Keratinocyte (primary cell): ENCODE measurements at regions not wholly inside any gene's neighbourhood (a gene's known extent, or its start where the extent isn't known, plus 50 kb on each side); places are given as distances from the start of the nearest gene placed in this dataset.
"Not testable (repeated sequence)": the region's sequence is repeated elsewhere in the genome, so short reads cannot be mapped to it uniquely, and the experiment has no call there.

Experiments used
- DNase-seq: peaks from one replicate; pipeline ENCODE4 v3.0.0-alpha.2; 2011; ENCODE audit warnings: low read depth, missing footprints, low spot score
- FAIRE-seq: peaks from 2 replicates; lab custom pipeline; 2011; peaks lifted over from hg19 to GRCh38; lab: Jason Lieb, UNC
- H2AFZ ChIP-seq: 2 replicates; pipeline ENCODE4 v1.6.0; 2012; ENCODE audit warnings: low read length, control low read depth, inconsistent platforms; ENCODE audit not compliant: control insufficient read depth
- H3K27ac ChIP-seq: 2 replicates; pipeline ENCODE4 v1.5.1; 2011; ENCODE audit warnings: low read length; ENCODE audit not compliant: control insufficient read depth, insufficient read depth
- H3K27me3 ChIP-seq: 3 replicates; pipeline ENCODE4 v1.6.0; 2011; ENCODE audit warnings: low read length; ENCODE audit not compliant: control insufficient read depth, insufficient read depth; ENCODE audit errors: extremely low read depth
- H3K36me3 ChIP-seq, 2 experiments: 2 replicates in 1 of 2; 3 replicates in 1 of 2; pipeline ENCODE4 v1.5.1; 2011; ENCODE audit warnings: low read length in 2 of 2, mild to moderate bottlenecking in 1 of 2; ENCODE audit not compliant: control insufficient read depth in 2 of 2, insufficient read depth in 2 of 2; ENCODE audit errors: extremely low read depth in 1 of 2
- H3K4me1 ChIP-seq: 3 replicates; pipeline ENCODE4 v1.5.1; 2011; ENCODE audit warnings: low read length; ENCODE audit not compliant: control insufficient read depth, insufficient read depth; ENCODE audit errors: extremely low read depth
- H3K4me2 ChIP-seq: 3 replicates; pipeline ENCODE4 v1.6.0; 2011; ENCODE audit warnings: low read depth, low read length; ENCODE audit not compliant: control insufficient read depth, insufficient read depth; ENCODE audit errors: extremely low read depth
- H3K4me3 ChIP-seq, 3 experiments: fragments of 200-600 bp in 1 of 3; sonication (generic) in 1 of 3; 2 replicates in 2 of 3; 3 replicates in 1 of 3; pipeline ENCODE4 v1.5.1; 2011 to 2016; ENCODE audit warnings: low read length in 3 of 3, mild to moderate bottlenecking in 3 of 3, control low read depth in 2 of 3, inconsistent platforms in 1 of 3, low read depth in 1 of 3, mixed read lengths in 1 of 3, mixed run types in 1 of 3, moderate library complexity in 1 of 3; ENCODE audit not compliant: control insufficient read depth in 2 of 3, insufficient read depth in 2 of 3; ENCODE audit errors: extremely low read depth in 1 of 3
- H3K79me2 ChIP-seq: 2 replicates; pipeline ENCODE4 v1.6.0; 2012; ENCODE audit warnings: low read length; ENCODE audit not compliant: control insufficient read depth, insufficient read depth
- H3K9ac ChIP-seq: 3 replicates; pipeline ENCODE4 v1.6.0; 2011; ENCODE audit warnings: low read length; ENCODE audit not compliant: control insufficient read depth, insufficient read depth; ENCODE audit errors: extremely low read depth
- H3K9me1 ChIP-seq: 3 replicates; pipeline ENCODE4 v1.6.0; 2011; ENCODE audit warnings: low read length; ENCODE audit not compliant: control insufficient read depth, insufficient read depth; ENCODE audit errors: extremely low read depth
- H3K9me3 ChIP-seq: 2 replicates; pipeline ENCODE4 v1.5.1; 2012; ENCODE audit warnings: low read depth, low read length; ENCODE audit not compliant: control insufficient read depth
- H4K20me1 ChIP-seq: 3 replicates; pipeline ENCODE4 v1.6.0; 2011; ENCODE audit warnings: low read length; ENCODE audit not compliant: control insufficient read depth, insufficient read depth; ENCODE audit errors: extremely low read depth
- CTCF ChIP-seq, 3 experiments: IDR thresholded peaks in 1 of 3; conservative IDR thresholded peaks in 1 of 3; optimal IDR thresholded peaks in 1 of 3; 2 replicates in 2 of 3; 3 replicates in 1 of 3; pipeline versions ENCODE3 to v1.5.1; 2011; ENCODE audit warnings: low read length in 3 of 3, mild to moderate bottlenecking in 3 of 3, moderate library complexity in 2 of 3, control low read depth in 1 of 3, inconsistent platforms in 1 of 3; ENCODE audit not compliant: insufficient read depth in 2 of 3; ENCODE audit errors: extremely low read depth in 1 of 3
- EZH2 ChIP-seq: IDR thresholded peaks from one replicate; pipeline ENCODE4 v1.6.1; 2012; ENCODE audit warnings: inconsistent platforms, mild to moderate bottlenecking, low read length, moderate library complexity
- dilution Hi-C: fragments of 300-500 bp; cut with MboI; formaldehyde crosslinking; loops from one replicate; pipeline ENCODE4 v1.7.0; 2020; ENCODE audit warnings: low sequenced_read_pairs; ENCODE audit not compliant: extremely low pct_ligation_motif_present

- Histone ChIP-seq H3K9ac (no peak overlapping the region), H3K79me2 (no peaks in the 10 kb centered on the region), H3K36me3 (no peaks in the 10 kb centered on the region), H2AFZ (no peak overlapping the region), H3K4me2 (no peak overlapping the region), H3K9me3 (no peaks in the 10 kb centered on the region), H4K20me1 (no peaks in the 10 kb centered on the region), H3K4me3 (no peak overlapping the region), H3K9me1 (no peaks in the 10 kb centered on the region), H3K27ac (no peak overlapping the region), H3K27me3 (no peaks in the 10 kb centered on the region), H3K4me1 (no peaks in the 10 kb centered on the region)
- TF ChIP-seq EZH2, result no peak
- no peak for TF ChIP-seq CTCF (optimal IDR thresholded peaks at IDR 0.05 in 1 of 3, IDR thresholded peaks at IDR 0.05 in 1 of 3, conservative IDR thresholded peaks at IDR 0.05 in 1 of 3; ENCODE audit: extremely low read depth in 1 of 3, insufficient read depth in 2 of 3, low read length in 3 of 3)
- DNase-seq (no peak), FAIRE-seq (no peak)
- dilution Hi-C loops, result no loop called here
These were observed 831.7 kb upstream of the SPRY2 start for GRCh38 chr13:81172603-81173002.

- Histone ChIP-seq H3K9ac (no peak overlapping the region), H3K79me2 (no peaks in the 10 kb centered on the region), H3K27ac (no peak overlapping the region), H3K4me3 (no peak overlapping the region), H2AFZ (no peak overlapping the region), H3K9me1 (no peaks in the 10 kb centered on the region), H3K36me3 (no peaks in the 10 kb centered on the region), H3K9me3 (no peaks in the 10 kb centered on the region), H3K4me2 (no peak overlapping the region), H4K20me1 (no peaks in the 10 kb centered on the region), H3K4me1 (no peaks in the 10 kb centered on the region), H3K27me3 (no peaks in the 10 kb centered on the region)
- dilution Hi-C loops, result no loop called here
- TF ChIP-seq CTCF (optimal IDR thresholded peaks at IDR 0.05 in 1 of 3, IDR thresholded peaks at IDR 0.05 in 1 of 3, conservative IDR thresholded peaks at IDR 0.05 in 1 of 3; ENCODE audit: extremely low read depth in 1 of 3, insufficient read depth in 2 of 3, low read length in 3 of 3), result peak in 1 of 3 experiments; percentile 41
- TF ChIP-seq EZH2, result no peak
- FAIRE-seq (no peak), DNase-seq (no peak)
These were observed 830.2 kb upstream of the SPRY2 start for GRCh38 chr13:81171065-81171647.

GRCh38 chr13:81163823-81164222, 822.9 kb upstream of the SPRY2 start:
- FAIRE-seq, H3K4me3 ChIP-seq, H4K20me1 ChIP-seq, H3K27me3 ChIP-seq, H2AFZ ChIP-seq, H3K4me1 ChIP-seq, dilution Hi-C loops, DNase-seq, H3K27ac ChIP-seq, H3K36me3 ChIP-seq, H3K79me2 ChIP-seq, H3K4me2 ChIP-seq, H3K9me1 ChIP-seq, H3K9ac ChIP-seq, H3K9me3 ChIP-seq: not testable (repeated sequence)
